HG03558 (cell line): ENCODE measurements at regions not wholly inside any gene's neighbourhood (a gene's known extent, or its start where the extent isn't known, plus 50 kb on each side); places are given as distances from the start of the nearest gene placed in this dataset.
"Not testable (repeated sequence)": the region's sequence is repeated elsewhere in the genome, so short reads cannot be mapped to it uniquely, and the experiment has no call there.

ENCODE experiments used
- ATAC-seq: cut with Tn5 transposase; IDR thresholded peaks from one replicate; pipeline ENCODE4 v1.9.1; 2021; ENCODE audit warnings: moderate number of reproducible peaks; ENCODE audit not compliant: unreplicated experiment; ENCODE audit errors: extremely low read depth

DNA sequence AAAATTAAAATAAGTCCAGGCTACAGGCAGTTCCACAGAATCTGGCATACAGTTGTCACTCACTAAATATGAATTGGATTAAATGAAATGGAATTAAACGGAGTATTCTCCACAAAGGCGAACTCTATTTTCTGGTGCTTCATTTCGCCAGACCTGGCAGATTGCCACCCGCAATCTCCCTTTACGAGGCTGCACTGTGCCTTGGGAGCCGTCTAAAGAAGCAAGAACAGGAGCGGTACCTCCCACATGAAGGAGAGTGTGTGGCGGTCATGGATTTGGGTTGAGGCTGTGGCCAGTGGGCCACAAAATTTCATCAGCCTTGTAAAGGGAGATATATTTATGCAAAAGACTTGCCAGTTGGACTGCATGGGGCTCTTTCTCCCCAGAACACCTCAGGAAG, 151.0 kb downstream of the OSR1 start:
- ATAC-seq: no peak

DNA sequence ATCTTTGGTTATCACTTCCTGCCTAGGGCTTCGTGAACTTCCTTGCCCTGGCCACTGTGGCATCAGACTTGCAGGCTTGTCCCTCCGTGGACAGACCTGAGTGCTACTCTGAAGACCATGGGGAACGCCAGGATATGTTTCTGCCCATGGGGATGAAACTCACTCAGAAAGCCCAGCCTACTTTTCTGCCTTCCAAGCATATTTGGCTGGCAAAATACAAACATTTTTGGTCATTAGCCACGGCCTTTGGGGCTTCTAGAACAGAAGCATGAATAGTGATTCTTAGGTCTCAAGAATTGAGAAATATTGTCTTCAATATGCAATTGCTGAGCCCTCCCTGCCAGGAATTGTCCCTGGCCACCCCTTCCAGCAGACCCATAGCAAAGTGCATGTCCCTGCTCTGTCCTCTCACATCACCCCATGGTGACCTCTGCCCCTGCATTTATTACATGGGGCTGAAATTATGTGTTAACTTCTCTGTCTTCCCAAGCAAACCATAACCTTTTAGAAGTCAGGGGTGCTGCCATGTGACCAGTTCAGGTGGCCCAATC, 152.4 kb downstream of the OSR1 start:
- ATAC-seq: no peak

DNA sequence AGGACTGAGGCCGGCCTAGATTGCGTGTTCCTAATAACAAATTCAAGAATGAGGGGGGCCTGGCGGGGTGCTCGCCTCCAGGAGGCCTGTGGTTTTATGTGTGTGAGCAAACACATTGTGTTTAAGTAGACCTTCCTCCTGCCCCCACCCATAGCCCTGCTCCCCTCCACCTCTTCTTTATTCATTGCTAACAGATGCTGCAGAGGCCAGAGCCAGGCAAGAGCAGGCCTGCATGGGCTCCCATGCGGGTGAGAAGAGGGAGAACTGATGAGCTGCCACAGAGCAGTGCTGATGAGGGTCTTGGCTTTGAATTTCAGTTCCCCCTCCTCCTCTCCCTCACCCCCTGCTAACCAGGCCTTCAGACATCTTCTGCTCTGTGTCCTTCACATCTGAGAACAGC, 154.6 kb downstream of the OSR1 start:
- no peak for ATAC-seq

DNA sequence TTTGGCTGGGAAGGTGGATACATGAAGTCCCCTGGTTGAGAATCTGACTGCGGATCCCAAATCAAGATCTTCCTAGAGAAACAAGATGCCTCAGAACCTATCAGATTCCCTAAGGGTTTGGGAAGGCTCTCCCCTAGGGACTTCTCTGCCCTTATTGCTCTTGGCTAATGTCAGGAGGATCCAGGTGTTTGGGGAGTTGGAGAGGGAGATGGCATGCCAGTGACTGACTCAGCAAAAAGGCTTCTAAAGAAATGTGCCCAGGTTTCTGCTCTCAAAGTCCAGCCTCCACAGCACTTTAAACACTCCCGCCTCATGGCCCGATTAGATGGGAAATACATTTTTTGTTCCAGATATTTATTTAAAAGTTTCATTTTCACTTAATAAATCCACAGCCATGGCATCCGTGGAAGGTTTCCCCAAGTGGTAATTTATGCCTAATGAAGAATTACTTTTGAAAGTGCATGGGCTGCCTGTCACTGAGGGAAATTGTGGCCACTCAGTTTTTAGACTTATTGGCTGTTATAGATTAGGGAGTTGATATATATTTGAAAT, 156.4 kb downstream of the OSR1 start:
- no peak for ATAC-seq

DNA sequence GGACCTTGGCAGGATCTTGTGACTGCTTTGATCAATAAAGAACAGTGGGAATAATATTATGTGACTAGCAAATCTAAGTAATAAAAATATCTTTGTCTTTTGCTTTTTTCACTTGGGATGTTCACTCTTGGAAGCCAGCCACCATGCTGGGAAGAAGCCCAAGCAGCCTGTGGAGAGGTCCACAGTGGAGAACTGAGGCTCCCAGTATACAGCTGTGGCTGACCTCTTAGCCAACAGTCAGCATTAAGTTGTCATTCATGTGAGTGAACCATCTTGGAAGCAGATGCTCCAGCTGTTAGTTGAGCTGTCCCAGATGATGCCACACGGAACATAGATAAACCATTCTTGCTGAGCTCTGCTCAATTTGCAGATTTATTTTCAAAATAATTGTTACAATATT, 160.0 kb downstream of the OSR1 start:
- no peak for ATAC-seq

DNA sequence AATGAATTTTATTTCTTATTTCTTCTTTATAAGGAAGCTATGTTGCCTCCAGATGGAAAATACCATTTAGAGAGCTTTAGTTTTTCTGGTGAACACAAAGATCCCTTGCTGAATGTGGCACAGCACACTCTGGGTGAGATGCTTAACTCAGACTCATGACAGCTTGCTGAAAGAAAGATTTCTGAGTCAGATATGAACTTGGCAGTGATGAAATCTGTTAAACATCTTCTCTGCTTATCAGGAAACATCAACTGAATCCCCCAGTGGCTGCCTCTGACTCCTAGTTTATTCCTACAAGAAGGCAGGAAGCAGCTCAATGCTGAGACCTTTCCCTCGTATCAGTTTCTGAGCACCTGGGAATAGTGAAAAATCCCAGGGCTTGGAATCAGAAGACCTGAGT, 162.8 kb downstream of the OSR1 start:
- ATAC-seq: no peak

DNA sequence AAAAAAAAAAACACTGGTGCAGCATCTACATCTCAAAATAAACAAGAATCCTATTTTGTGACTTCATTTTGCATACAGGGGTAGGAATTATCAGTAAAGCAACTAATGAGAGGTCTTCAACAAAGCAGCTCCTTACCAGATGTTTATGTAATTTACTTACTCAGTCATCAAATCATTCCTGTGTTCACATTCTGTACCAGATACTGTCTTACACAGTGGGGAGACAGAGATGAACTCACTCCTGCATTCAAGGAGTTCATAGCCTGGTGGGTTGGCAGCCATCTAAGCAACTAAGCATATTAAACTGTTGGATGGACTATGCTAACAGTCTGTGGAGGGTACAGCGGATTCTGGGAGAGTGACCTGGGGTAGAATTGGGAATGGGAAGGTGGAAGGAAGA, 169.0 kb downstream of the OSR1 start:
- ATAC-seq: no peak

DNA sequence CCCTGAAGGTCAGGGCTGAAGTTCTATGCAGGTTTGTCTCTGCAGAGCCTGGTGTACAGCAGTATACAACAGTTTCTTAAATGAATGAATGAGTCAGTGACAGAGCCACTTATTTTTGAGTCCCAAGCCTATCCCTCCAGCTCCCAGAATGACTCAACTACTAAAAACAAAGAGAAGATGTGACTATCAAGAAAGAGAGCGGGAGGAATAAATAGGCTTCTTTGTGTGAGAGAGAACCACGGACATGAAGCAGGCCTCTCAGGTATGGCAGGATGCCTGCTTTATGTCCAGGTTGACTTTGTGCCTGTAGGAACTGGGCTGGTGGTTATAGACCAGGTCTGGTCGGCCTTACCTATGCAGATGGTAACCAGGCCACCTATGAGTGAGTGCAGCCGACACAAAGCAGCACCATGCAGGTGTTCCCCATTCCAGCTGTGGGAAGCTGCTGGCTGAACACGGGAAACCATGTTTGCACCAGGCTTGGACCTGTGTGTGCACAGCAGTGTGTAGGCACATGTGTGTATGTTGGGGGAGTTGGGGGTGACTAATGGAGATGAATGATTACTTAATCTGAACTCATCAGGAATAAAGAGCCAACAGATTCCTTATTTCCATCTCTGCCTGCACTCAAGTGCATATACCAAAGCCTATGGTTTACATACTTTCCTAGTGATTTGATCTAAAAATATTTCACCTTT, 171.0 kb downstream of the OSR1 start:
- no peak for ATAC-seq

DNA sequence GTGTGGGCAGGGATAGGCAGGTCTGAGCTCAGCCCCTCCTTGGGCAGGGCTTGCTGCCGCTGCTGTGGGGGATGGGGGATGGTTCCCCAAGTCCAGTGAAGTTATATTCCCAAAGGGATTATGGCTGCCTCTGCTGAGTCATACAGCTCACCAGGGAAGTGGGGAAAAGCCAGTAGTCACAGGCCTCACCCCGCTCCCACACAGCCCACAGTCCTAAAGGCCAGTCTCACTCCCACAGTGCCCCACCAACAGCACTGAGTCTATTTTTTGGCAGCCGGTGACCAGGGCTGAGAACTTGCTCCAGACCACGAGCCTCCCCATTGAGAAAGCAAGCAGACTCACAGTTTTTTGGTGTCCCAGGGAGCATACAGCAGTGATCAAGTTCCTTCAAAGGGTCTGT, 173.3 kb downstream of the OSR1 start:
- no peak for ATAC-seq

DNA sequence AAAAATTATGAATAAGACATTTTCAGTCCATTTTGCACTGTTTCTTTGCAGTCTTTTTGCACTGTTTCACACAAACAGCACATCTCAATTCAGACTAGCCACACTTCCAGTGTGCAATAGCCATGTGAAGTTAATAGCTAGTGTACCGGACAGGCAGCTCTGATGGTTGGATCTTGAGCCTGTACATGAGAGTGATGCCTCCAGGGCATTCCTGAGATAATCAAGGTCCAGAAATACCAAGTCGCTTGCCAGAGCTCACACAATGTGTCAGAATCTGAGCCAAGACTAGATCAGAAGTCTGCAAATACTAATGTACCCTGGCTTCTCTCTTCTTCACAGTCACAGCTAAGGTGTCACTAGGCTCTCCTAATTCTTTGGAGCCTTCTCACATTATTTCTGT, 180.2 kb downstream of the OSR1 start:
- no peak for ATAC-seq

DNA sequence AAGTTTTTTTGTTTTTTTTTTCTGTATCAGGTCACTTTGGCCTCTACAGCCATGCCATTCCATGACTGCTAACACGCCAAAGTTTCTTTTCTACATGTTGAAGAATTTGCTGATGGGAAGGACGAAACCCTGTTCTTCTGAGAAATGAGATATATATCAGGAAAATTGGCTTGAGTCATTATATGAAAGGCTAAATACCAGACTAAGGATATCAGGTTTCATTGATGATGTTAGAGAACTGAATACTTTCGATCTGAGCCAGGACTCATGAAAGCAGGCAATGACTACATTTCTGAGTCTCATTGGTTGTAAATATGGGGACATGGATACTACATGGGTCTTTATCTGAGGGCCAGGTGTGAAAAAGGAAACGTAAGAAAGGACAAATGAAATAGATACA, 181.4 kb downstream of the OSR1 start:
- ATAC-seq: no peak

DNA sequence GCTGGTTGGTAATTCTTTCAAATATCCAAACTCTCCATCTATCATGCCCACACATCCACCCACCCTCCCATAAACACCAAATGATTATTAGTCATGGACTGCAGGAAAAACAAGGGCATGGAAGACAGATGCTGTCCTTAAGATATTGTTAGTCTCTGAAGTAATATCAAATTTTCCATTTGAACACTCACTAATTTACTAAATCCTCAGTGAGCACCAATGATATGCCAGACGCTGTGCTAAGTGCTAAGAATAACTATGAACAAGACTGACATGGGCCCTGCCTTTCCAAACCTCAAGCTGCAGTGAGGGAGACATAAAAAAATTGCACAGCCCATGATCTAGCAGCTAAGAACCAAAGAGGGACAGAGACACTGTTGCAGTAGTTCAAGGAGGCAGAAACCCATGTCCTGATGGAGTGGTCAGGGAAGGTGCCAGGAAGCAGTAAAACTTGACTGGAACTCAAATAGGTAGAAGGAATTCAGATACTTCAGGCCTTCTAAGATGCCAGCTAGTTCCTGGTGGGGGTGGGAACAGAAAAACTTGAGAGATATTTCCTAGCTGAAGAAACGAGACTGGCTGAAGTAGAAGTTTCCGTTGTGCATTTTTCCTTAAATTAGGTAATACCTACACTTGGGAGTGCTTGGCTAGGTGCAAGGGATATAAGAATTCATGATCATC, 182.1 kb downstream of the OSR1 start:
- ATAC-seq: no peak

DNA sequence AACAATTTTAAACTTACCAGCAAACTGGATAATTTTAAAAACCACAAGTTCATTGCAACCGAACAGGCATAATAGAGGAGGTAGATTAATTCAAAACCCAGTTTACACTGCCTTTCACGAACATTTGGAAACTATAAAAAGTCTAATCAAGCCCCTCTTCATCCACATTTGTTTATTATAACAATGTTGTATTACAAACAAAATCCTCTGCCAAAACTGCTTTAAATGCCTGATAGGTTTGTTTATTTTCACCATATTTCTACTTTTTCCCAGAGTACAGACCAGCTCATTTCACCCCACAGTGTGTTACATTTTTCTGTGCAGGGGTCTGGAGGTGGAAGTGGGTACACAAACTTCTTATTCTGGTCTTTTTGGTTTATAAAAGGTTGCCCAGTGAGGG, 184.2 kb downstream of the OSR1 start:
- ATAC-seq: no peak

DNA sequence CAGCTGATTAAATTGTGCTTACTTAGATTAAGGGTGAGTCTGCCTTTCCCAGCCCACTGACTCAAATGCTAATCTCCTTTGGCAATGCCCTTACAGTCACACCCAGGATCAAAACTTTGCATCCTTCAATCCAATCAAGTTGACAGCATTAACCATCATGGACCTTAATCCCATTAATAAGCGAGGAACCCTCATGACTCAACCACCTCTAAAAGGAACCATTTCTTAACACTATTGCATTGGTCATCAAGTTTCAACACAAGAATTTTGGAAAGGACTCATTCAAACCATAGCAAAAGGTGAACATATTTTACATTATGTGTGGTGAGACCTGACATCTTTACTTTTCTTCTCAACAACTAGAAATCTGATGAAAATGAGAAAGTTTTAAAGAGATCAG, 187.0 kb downstream of the OSR1 start:
- no peak for ATAC-seq

DNA sequence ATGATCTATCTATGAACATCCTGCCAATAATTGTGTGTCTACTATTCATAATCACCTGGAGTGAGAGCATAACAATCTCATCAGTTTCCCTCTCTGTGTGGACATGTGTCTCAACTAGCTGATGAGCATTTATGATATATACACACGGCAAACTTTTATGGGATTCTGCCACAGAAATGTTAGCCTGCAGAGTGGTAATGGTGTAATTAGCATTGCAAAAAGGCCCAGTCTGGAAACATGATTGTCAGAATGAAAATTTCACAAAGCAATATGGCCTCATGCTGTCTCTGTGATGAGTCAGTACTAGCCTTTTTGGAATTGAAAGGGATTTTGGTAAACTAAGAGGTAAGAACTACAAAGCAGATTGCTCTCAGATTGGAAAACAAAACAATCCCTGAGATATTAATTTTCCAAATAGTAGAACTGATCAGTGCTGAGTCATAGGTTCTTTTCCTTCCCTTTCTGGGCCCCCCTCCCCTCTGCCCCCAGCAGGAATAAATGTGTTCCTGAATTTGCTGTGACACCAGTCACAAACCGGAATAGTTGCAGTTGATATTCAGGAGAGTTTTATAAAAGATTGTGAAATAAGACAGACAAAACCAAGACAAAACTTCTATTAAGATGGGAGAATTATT, 189.2 kb downstream of the OSR1 start:
- ATAC-seq: no peak

DNA sequence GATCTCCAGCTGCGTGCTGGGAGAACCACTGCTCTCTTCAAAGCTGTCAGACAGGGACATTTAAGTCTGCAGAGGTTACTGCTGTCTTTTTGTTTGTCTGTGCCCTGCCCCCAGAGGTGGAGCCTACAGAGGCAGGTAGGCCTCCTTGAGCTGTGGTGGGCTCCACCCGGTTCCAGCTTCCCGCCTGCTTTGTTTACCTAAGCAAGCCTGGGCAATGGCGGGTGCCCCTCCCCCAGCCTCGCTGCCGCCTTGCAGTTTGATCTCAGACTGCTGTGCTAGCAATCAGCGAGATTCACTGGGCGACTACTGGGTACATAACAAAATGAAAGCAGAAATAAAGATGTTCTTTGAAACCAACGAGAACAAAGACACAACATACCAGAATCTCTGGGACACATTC, 194.3 kb downstream of the OSR1 start:
- ATAC-seq: not testable (repeated sequence)

DNA sequence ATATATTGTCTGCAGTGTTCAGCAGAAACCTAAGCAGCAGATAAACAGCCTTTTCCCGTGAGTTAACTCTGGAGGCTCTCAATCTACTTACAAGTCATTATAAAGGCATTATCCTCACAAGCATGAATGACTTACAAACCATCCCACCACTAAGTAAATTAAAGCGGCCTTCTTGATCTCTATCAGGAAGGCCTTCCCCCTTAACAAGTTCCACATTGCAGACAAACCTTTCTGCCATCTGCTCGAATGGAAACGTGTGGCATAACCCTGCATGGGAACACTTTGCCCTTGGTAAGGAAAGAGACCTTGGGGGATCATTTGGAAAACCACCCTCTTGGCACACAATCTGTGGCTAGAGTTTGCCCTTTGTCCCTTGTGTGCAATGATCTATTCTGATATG, 199.5 kb downstream of the OSR1 start:
- ATAC-seq: no peak

DNA sequence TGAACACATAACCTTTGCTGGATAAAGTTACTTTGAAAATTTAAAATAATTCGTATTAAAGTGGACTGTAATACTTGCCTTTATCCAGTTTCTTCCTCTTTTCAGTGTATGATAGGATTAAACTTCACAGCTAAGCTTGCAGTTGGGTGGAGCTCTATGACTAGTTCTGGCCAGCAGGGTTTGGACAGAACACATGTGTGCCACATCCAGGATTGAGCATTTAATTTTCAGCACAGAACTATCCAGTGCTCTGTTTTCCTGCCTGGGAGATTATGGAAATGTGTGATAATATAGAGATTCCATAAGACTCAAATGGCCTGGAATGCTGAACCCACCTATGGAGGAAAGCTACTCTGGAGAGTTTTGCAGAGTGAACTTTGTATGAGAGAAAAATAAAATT, 200.2 kb downstream of the OSR1 start:
- ATAC-seq: no peak

DNA sequence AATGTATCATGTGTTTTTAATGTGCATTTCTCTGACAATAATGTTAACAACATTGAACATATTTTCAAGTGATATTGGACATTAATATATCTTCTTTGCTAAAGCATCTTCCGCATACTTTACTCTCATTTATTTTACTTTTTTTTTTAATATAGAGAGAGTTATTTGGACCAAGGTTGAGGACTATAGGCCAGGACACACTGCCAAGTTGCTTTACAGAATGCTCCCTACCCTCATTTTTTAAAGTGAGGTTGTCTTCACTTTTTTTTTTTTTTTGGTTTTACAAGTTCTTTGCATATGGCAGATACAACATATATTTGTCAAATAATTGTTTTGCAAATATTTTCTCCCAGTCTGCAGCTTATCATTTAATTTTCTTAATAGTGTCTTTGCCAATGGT, 201.8 kb downstream of the OSR1 start:
- ATAC-seq: no peak

DNA sequence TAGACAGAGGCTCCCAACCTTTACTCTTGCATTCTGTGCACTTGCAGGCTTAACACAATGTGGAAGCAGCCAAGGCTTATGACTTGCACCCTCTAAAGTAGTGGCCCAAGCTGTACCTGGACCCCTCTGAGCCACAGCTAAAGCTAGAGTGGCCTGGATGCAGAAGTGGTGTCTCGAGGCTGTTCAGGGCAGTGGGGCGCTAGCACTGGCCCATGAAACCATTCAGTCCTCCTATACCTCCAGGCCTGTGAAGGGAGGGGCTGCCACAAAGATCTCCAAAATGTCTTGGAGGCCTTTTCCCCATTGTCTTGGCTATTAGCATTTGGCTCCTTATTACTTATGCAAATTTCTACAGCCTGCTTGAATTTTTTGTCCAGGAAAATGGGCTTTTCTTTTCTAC, 207.7 kb downstream of the OSR1 start:
- no peak for ATAC-seq

DNA sequence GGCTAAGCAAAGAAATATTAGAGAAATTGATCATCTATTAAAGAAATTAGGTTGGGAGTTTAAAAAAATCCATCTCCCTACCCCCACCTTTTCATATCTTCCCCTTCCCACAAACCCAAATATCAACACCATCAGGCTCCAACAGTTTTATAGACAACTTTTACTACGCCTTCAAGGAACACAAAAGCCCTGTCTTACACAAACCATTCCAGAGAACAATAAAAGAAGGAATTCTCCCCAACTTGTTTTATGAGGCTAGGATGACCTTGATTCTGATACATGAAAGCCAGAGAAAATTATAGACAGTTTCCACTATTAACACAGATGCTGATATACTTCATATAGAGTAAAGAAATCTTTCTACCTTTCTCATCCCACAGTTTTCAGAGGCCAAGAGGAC, 211.6 kb downstream of the OSR1 start:
- ATAC-seq: no peak
